SU-DHL-6 (cell line): ENCODE measurements at regions not wholly inside any gene's neighbourhood (a gene's known extent, or its start where the extent isn't known, plus 50 kb on each side); places are given as distances from the start of the nearest gene placed in this dataset.

Experiments used
- H2AFZ ChIP-seq: fragments of 200-600 bp; sonication (generic); 2 replicates; pipeline ENCODE4 v1.6.1; 2014; ENCODE audit warnings: low read depth, mild to moderate bottlenecking, moderate library complexity, mixed read lengths, antibody characterized with exemption, low read length; ENCODE audit not compliant: severe bottlenecking
- H3F3A ChIP-seq: fragments of 200-600 bp; shearing (Covaris generic); 2 replicates; pipeline ENCODE4 v1.6.0; 2016; ENCODE audit warnings: antibody characterized with exemption, mild to moderate bottlenecking; ENCODE audit not compliant: insufficient read depth
- H3K27ac ChIP-seq: fragments of 200-600 bp; sonication (generic); 2 replicates; pipeline ENCODE4 v1.5.1; 2016; ENCODE audit warnings: low read depth, mild to moderate bottlenecking, low read length, moderate library complexity, mixed read lengths
- H3K27me3 ChIP-seq: fragments of 200-600 bp; sonication (generic), shearing (Covaris generic); 2 replicates; pipeline ENCODE4 v1.6.0; 2014; ENCODE audit warnings: mild to moderate bottlenecking, low read length
- H3K36me3 ChIP-seq: fragments of 200-600 bp; sonication (generic); 2 replicates; pipeline ENCODE4 v1.6.1; 2014; ENCODE audit warnings: mild to moderate bottlenecking, low read length, mixed read lengths
- H3K4me2 ChIP-seq: fragments of 300-600, 200-600 bp; shearing (Covaris generic), sonication (generic); 2 replicates; pipeline ENCODE4 v1.6.0; 2014; ENCODE audit warnings: low read length, low read depth, mild to moderate bottlenecking; ENCODE audit not compliant: poor library complexity, severe bottlenecking
- H3K4me3 ChIP-seq: fragments of 200-600 bp; sonication (generic); 2 replicates; pipeline ENCODE4 v1.5.1; 2014; ENCODE audit warnings: antibody characterized with exemption, low read length, mild to moderate bottlenecking, mixed read lengths; ENCODE audit not compliant: insufficient read depth, poor library complexity, severe bottlenecking
- H3K79me2 ChIP-seq: fragments of 200-600 bp; sonication (generic); 2 replicates; pipeline ENCODE4 v1.6.1; 2014; ENCODE audit warnings: mild to moderate bottlenecking, low read length, moderate library complexity; ENCODE audit not compliant: insufficient read depth
- H3K9ac ChIP-seq: fragments of 200-600 bp; sonication (generic); 2 replicates; pipeline ENCODE4 v1.7.0; 2014; ENCODE audit warnings: mild to moderate bottlenecking, low read length
- H3K9me2 ChIP-seq: fragments of 200-600 bp; sonication (generic); replicated peaks from 2 replicates; pipeline ENCODE4 v1.6.1; 2014; ENCODE audit warnings: low read length; ENCODE audit not compliant: insufficient read depth
- H3K9me3 ChIP-seq: fragments of 200-600 bp; sonication (generic); 2 replicates; pipeline ENCODE4 v1.6.1; 2014; ENCODE audit warnings: low read length, mixed read lengths; ENCODE audit not compliant: insufficient read depth
- H4K20me1 ChIP-seq: fragments of 200-600 bp; sonication (generic); 2 replicates; pipeline ENCODE4 v1.6.1; 2014; ENCODE audit warnings: low read depth, mild to moderate bottlenecking, antibody characterized with exemption, low read length, moderate library complexity, mixed read lengths
- CTCF ChIP-seq: fragments of 200-600 bp; sonication (generic); IDR thresholded peaks from one replicate; pipeline ENCODE4 v1.5.1; 2017; ENCODE audit warnings: antibody characterized with exemption, mild to moderate bottlenecking, low read length, moderate library complexity; ENCODE audit not compliant: insufficient read depth, poor library complexity, severe bottlenecking
- EZH2phosphoT487 ChIP-seq: fragments of 200-600 bp; sonication (generic), shearing (Covaris generic); conservative IDR thresholded peaks from 2 replicates; pipeline ENCODE4 v1.6.1; 2018; ENCODE audit warnings: mild to moderate bottlenecking, antibody characterized with exemption, low read length, moderate library complexity, mixed read lengths

GRCh38 chr5:28743025-28743715 lies 1704.8 kb upstream of the CDH9 start:
- Histone ChIP-seq H3K27ac (no peak overlapping the region), H3K4me3 (no peak overlapping the region), H3K27me3 (no peaks in the 10 kb centered on the region), H2AFZ (no peak overlapping the region), H3K36me3 (no peaks in the 10 kb centered on the region), H3F3A (no peaks in the 10 kb centered on the region), H3K79me2 (no peaks in the 10 kb centered on the region), H3K9me2 (no peaks in the 10 kb centered on the region), H3K4me2 (no peak overlapping the region), H3K9me3 (no peaks in the 10 kb centered on the region), H3K9ac (no peak overlapping the region), H4K20me1 (no peaks in the 10 kb centered on the region)
- TF ChIP-seq EZH2phosphoT487 (no peak), CTCF (no peak)

GRCh38 chr5:28737682-28738081 lies 1699.3 kb upstream of the CDH9 start:
- Histone ChIP-seq H3K36me3 (no peaks in the 10 kb centered on the region), H3F3A (no peaks in the 10 kb centered on the region), H3K9me3 (no peaks in the 10 kb centered on the region), H3K27ac (no peak overlapping the region), H3K27me3 (no peaks in the 10 kb centered on the region), H3K4me3 (no peak overlapping the region), H2AFZ (no peak overlapping the region), H3K9ac (no peak overlapping the region), H3K9me2 (no peaks in the 10 kb centered on the region), H3K79me2 (no peaks in the 10 kb centered on the region), H3K4me2 (no peak overlapping the region), H4K20me1 (no peaks in the 10 kb centered on the region)
- no peak for TF ChIP-seq CTCF

- H2AFZ ChIP-seq: no peak overlapping the region
- H3K27me3 ChIP-seq: no peaks in the 10 kb centered on the region
- H3K4me2 ChIP-seq: no peak overlapping the region
- no peak overlapping the region for H3K9ac ChIP-seq
- H4K20me1 ChIP-seq: no peaks in the 10 kb centered on the region
- no peak overlapping the region for H3K4me3 ChIP-seq
- no peaks in the 10 kb centered on the region for H3K9me3 ChIP-seq
- TF ChIP-seq CTCF (no peak), EZH2phosphoT487 (no peak)
- H3K36me3 ChIP-seq: no peaks in the 10 kb centered on the region
- no peaks in the 10 kb centered on the region for H3K79me2 ChIP-seq
- H3K9me2 ChIP-seq: no peaks in the 10 kb centered on the region
- no peak overlapping the region for H3K27ac ChIP-seq
- no peaks in the 10 kb centered on the region for H3F3A ChIP-seq
Measured at GRCh38 chr5:28737222-28737621, 1698.8 kb upstream of the CDH9 start.
